HG02885 (cell line): ENCODE measurements at regions not wholly inside any gene's neighbourhood (a gene's known extent, or its start where the extent isn't known, plus 50 kb on each side); places are given as distances from the start of the nearest gene placed in this dataset.
"Not testable (repeated sequence)": the region's sequence is repeated elsewhere in the genome, so short reads cannot be mapped to it uniquely, and the experiment has no call there.

Experiments
- ATAC-seq: cut with Tn5 transposase; IDR thresholded peaks from one replicate; pipeline ENCODE4 v1.9.1; 2021; ENCODE audit warnings: mild to moderate bottlenecking; ENCODE audit not compliant: unreplicated experiment, poor library complexity

GRCh38 chr1:4207183-4207582 is 307.1 kb upstream of the C1orf174 start:
- ATAC-seq: no peak

- no peak for ATAC-seq
These were observed 308.0 kb upstream of the C1orf174 start for GRCh38 chr1:4207842-4208692.

- ATAC-seq: no peak
These were observed 310.0 kb upstream of the C1orf174 start for GRCh38 chr1:4210043-4210442.

GRCh38 chr1:4212796-4213195 is 312.7 kb upstream of the C1orf174 start:
- ATAC-seq: no peak

GRCh38 chr1:4213366-4213973 is 313.4 kb upstream of the C1orf174 start:
- ATAC-seq: no peak

- no peak for ATAC-seq
These were observed 314.8 kb upstream of the C1orf174 start for GRCh38 chr1:4214826-4215225.

- no peak for ATAC-seq
These were observed 315.3 kb upstream of the C1orf174 start for GRCh38 chr1:4215391-4215790.

- no peak for ATAC-seq
These were observed 316.2 kb upstream of the C1orf174 start for GRCh38 chr1:4216231-4216630.

- no peak for ATAC-seq
These were observed 318.5 kb upstream of the C1orf174 start for GRCh38 chr1:4218619-4219018.

- ATAC-seq: no peak
These were observed 319.0 kb upstream of the C1orf174 start for GRCh38 chr1:4219111-4219510.

- ATAC-seq: no peak
These were observed 319.8 kb upstream of the C1orf174 start for GRCh38 chr1:4219826-4220225.

GRCh38 chr1:4220362-4220761 is 320.3 kb upstream of the C1orf174 start:
- no peak for ATAC-seq

- no peak for ATAC-seq
These were observed 321.0 kb upstream of the C1orf174 start for GRCh38 chr1:4221107-4221506.

GRCh38 chr1:4224684-4225467 is 324.8 kb upstream of the C1orf174 start:
- no peak for ATAC-seq

GRCh38 chr1:4227986-4228385 is 327.9 kb upstream of the C1orf174 start:
- ATAC-seq: no peak

GRCh38 chr1:4253935-4254334 is 353.9 kb upstream of the C1orf174 start:
- ATAC-seq: no peak

GRCh38 chr1:4256351-4256750 is 356.3 kb upstream of the C1orf174 start:
- no peak for ATAC-seq

GRCh38 chr1:4258146-4258777 is 358.2 kb upstream of the C1orf174 start:
- not testable (repeated sequence) for ATAC-seq

GRCh38 chr1:4261327-4261726 is 361.3 kb upstream of the C1orf174 start:
- no peak for ATAC-seq

GRCh38 chr1:4262665-4263064 is 362.6 kb upstream of the C1orf174 start:
- no peak for ATAC-seq

GRCh38 chr1:4263699-4264098 is 363.6 kb upstream of the C1orf174 start:
- no peak for ATAC-seq
